ENCODE measurements at regions not wholly inside any gene's neighbourhood (a gene's known extent, or its start where the extent isn't known, plus 50 kb on each side); places are given as distances from the start of the nearest gene placed in this dataset.

- Histone ChIP-seq H3K27me3 (no peaks in the 10 kb centered on the region), H3K4me1 (no peaks in the 10 kb centered on the region), H3K4me3 (no peak overlapping the region), H3K9me3 (no peaks in the 10 kb centered on the region), H3K36me3 (no peaks in the 10 kb centered on the region), H3K27ac (no peak overlapping the region)
- no peak for DNase-seq (ENCODE audit: low spot score in 2 of 2)
- WGBS: 53% methylated on average over 6 of the region's 6 CpGs
- TF ChIP-seq, protein P1, sequence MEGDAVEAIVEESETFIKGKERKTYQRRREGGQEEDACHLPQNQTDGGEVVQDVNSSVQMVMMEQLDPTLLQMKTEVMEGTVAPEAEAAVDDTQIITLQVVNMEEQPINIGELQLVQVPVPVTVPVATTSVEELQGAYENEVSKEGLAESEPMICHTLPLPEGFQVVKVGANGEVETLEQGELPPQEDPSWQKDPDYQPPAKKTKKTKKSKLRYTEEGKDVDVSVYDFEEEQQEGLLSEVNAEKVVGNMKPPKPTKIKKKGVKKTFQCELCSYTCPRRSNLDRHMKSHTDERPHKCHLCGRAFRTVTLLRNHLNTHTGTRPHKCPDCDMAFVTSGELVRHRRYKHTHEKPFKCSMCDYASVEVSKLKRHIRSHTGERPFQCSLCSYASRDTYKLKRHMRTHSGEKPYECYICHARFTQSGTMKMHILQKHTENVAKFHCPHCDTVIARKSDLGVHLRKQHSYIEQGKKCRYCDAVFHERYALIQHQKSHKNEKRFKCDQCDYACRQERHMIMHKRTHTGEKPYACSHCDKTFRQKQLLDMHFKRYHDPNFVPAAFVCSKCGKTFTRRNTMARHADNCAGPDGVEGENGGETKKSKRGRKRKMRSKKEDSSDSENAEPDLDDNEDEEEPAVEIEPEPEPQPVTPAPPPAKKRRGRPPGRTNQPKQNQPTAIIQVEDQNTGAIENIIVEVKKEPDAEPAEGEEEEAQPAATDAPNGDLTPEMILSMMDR (IDR thresholded peaks at IDR 0.05): no peak
- TF ChIP-seq POLR2AphosphoS5 (IDR thresholded peaks at IDR 0.05) (no peak), POLR2A (IDR thresholded peaks at IDR 0.05) (no peak), EP300 (IDR thresholded peaks at IDR 0.05) (no peak)
Observed at GRCh38 chr6:164195278-164195941, 780.9 kb downstream of the QKI start.

DNA sequence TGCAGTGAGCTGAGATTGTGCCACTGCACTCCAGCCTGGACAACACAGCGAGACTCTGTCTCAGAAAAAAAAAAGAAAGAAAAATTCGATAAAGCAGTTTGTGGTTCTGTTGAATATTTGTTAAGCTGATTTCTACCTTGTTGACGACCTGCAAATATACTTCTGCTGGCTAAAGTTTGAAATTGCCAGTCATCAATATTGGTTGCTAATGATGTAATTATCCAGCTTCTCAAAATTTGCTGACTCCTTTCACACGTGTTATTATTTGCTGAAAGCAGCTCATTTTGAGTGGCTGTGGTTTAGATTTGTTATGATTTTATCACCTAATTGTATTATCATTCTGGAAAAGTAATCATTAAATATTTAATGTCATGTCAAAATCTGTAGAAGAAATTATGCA is 774.3 kb downstream of the QKI start:
- Histone ChIP-seq H3K27ac (no peak overlapping the region), H3K4me3 (no peak overlapping the region), H3K4me1 (no peaks in the 10 kb centered on the region), H3K36me3 (no peaks in the 10 kb centered on the region), H3K27me3 (no peaks in the 10 kb centered on the region), H3K9me3 (no peaks in the 10 kb centered on the region)
- 83% methylated on average over 4 of the region's 4 CpGs for WGBS
- TF ChIP-seq POLR2AphosphoS5 (IDR thresholded peaks at IDR 0.05): no peak
- no peak for TF ChIP-seq EP300 (IDR thresholded peaks at IDR 0.05)
- no peak for TF ChIP-seq POLR2A (IDR thresholded peaks at IDR 0.05)
- TF ChIP-seq, protein P1 (IDR thresholded peaks at IDR 0.05): no peak
- no peak for DNase-seq (ENCODE audit: low spot score in 2 of 2)

DNA sequence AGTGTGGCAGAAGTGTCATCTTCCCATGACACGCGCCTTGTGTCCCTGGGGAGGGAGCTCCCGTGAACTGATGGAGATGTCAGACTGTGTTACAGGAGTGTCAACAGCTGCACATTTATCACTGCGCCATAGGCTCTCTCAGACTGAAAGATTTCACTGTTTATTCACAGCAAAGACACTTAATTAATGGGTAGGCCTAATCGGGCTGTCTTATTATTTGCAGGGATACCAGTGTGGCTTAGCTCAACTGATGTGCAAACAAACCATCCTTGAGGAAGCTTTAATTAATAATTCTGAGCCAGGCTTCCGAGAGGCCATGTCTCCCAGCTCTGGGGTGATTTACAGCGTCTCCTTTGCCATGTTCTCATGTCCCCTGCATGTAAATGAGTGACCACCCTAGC is 771.0 kb downstream of the QKI start:
- no peak for TF ChIP-seq EP300 (IDR thresholded peaks at IDR 0.05)
- TF ChIP-seq, protein P1 (IDR thresholded peaks at IDR 0.05): no peak
- no peak for TF ChIP-seq POLR2A (IDR thresholded peaks at IDR 0.05)
- no peak for TF ChIP-seq POLR2AphosphoS5 (IDR thresholded peaks at IDR 0.05)
- no peaks in the 10 kb centered on the region for H3K36me3 ChIP-seq
- H3K4me1 ChIP-seq: no peaks in the 10 kb centered on the region
- H3K9me3 ChIP-seq: no peaks in the 10 kb centered on the region
- WGBS: 70% methylated on average over 7 of the region's 7 CpGs
- no peak for DNase-seq (ENCODE audit: low spot score in 2 of 2)
- H3K27ac ChIP-seq: no peak overlapping the region
- no peaks in the 10 kb centered on the region for H3K27me3 ChIP-seq
- H3K4me3 ChIP-seq: no peak overlapping the region

DNA sequence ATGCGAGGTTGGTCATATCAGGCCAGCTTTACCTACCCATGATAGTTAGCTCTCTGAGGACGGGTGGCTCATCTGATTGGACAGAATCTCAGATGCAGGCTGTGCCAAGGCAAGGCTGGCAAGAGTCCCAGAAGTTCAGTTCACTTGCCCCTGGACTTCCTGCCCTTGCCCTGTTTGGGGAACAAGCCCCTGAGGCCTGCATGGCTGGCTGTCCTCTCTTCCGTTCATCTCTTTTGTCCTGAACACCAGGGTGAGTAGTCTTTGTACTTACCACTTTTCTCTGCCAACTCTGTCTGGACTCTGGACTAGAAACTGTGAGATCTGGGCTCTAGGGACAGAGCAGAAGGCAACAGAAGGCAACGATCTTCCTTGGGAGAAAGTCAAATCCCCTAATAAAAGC is 769.9 kb downstream of the QKI start:
- no peak for DNase-seq (ENCODE audit: low spot score in 2 of 2)
- no peaks in the 10 kb centered on the region for H3K36me3 ChIP-seq
- TF ChIP-seq, protein P1 (IDR thresholded peaks at IDR 0.05): no peak
- TF ChIP-seq POLR2AphosphoS5 (IDR thresholded peaks at IDR 0.05) (no peak), EP300 (IDR thresholded peaks at IDR 0.05) (no peak)
- 63% methylated on average over 4 of the region's 4 CpGs for WGBS
- H3K27ac ChIP-seq: no peak overlapping the region
- H3K4me3 ChIP-seq: no peak overlapping the region
- no peaks in the 10 kb centered on the region for H3K4me1 ChIP-seq
- H3K9me3 ChIP-seq: no peaks in the 10 kb centered on the region
- no peaks in the 10 kb centered on the region for H3K27me3 ChIP-seq

- no peak overlapping the region for H3K4me3 ChIP-seq
- TF ChIP-seq POLR2AphosphoS5 (IDR thresholded peaks at IDR 0.05): no peak
- no peak for TF ChIP-seq POLR2A (IDR thresholded peaks at IDR 0.05)
- TF ChIP-seq, protein P1 (IDR thresholded peaks at IDR 0.05): no peak
- TF ChIP-seq EP300 (IDR thresholded peaks at IDR 0.05): no peak
- no peaks in the 10 kb centered on the region for H3K36me3 ChIP-seq
- H3K4me1 ChIP-seq: no peaks in the 10 kb centered on the region
- no peak for DNase-seq (ENCODE audit: low spot score in 2 of 2)
- no peak overlapping the region for H3K27ac ChIP-seq
- H3K27me3 ChIP-seq: no peaks in the 10 kb centered on the region
- no peaks in the 10 kb centered on the region for H3K9me3 ChIP-seq
- WGBS: 93% methylated on average over 5 of the region's 6 CpGs
Observed at GRCh38 chr6:164183556-164184123, 769.1 kb downstream of the QKI start.
